BE2C (cell line): ENCODE measurements at regions not wholly inside any gene's neighbourhood (a gene's known extent, or its start where the extent isn't known, plus 50 kb on each side); places are given as distances from the start of the nearest gene placed in this dataset.

Experiments
- DNase-seq: peaks from one replicate; pipeline ENCODE4 v3.0.0-alpha.2; 2020
- H3K27me3 ChIP-seq: fragments of 250-450 bp; sonication (Bioruptor Pico); 2 replicates; pipeline ENCODE4 v1.5.1; 2020; ENCODE audit warnings: mild to moderate bottlenecking
- H3K36me3 ChIP-seq: fragments of 250-450 bp; sonication (Bioruptor Pico); 2 replicates; pipeline ENCODE4 v1.5.1; 2020; ENCODE audit warnings: mild to moderate bottlenecking
- H3K4me1 ChIP-seq: fragments of 250-450 bp; sonication (Bioruptor Pico); 2 replicates; pipeline ENCODE4 v1.5.1; 2020
- H3K4me3 ChIP-seq: 2 replicates; pipeline ENCODE4 v1.5.1; 2011; ENCODE audit warnings: low read depth, low read length
- H3K9me3 ChIP-seq: fragments of 250-450 bp; sonication (Bioruptor Pico); 2 replicates; pipeline ENCODE4 v1.5.1; 2020
- CTCF ChIP-seq: IDR thresholded peaks from 2 replicates; pipeline ENCODE4 v1.5.1; 2012; ENCODE audit warnings: mild to moderate bottlenecking, low read depth, low read length

- no peak for DNase-seq
- Histone ChIP-seq H3K4me3 (no peak overlapping the region), H3K36me3 (no peaks in the 10 kb centered on the region), H3K9me3 (no peaks in the 10 kb centered on the region), H3K4me1 (no peaks in the 10 kb centered on the region), H3K27me3 (no peaks in the 10 kb centered on the region)
- no peak for TF ChIP-seq CTCF
Observed at GRCh38 chr6:141347086-141347485, 785.6 kb upstream of the GJE1 start.

GRCh38 chr6:141346535-141346934 lies 786.2 kb upstream of the GJE1 start:
- no peak for TF ChIP-seq CTCF
- H3K4me1 ChIP-seq, result no peaks in the 10 kb centered on the region
- no peaks in the 10 kb centered on the region for H3K27me3 ChIP-seq

GRCh38 chr6:141337191-141337590 lies 795.5 kb upstream of the GJE1 start:
- TF ChIP-seq CTCF, result no peak
- DNase-seq, result no peak
- Histone ChIP-seq H3K4me3 (no peak overlapping the region), H3K9me3 (no peaks in the 10 kb centered on the region), H3K4me1 (no peaks in the 10 kb centered on the region), H3K27me3 (no peaks in the 10 kb centered on the region), H3K36me3 (no peaks in the 10 kb centered on the region)

More at GRCh38 chr6:141346535-141346934, 786.2 kb upstream of the GJE1 start:
- H3K9me3 ChIP-seq, result no peaks in the 10 kb centered on the region
- H3K36me3 ChIP-seq, result no peaks in the 10 kb centered on the region
- no peak for DNase-seq
- H3K4me3 ChIP-seq, result no peak overlapping the region

- no peak for TF ChIP-seq CTCF
- Histone ChIP-seq H3K27me3 (no peaks in the 10 kb centered on the region), H3K9me3 (no peaks in the 10 kb centered on the region), H3K4me1 (no peaks in the 10 kb centered on the region), H3K4me3 (no peak overlapping the region), H3K36me3 (no peaks in the 10 kb centered on the region)
- no peak for DNase-seq
Observed at GRCh38 chr6:141335477-141336273, 797.0 kb upstream of the GJE1 start.

GRCh38 chr6:141326925-141327324 lies 805.8 kb upstream of the GJE1 start:
- DNase-seq, result no peak
- H3K36me3 ChIP-seq, result no peaks in the 10 kb centered on the region
- TF ChIP-seq CTCF, result no peak
- H3K9me3 ChIP-seq, result no peaks in the 10 kb centered on the region
- H3K4me3 ChIP-seq, result no peak overlapping the region
- no peaks in the 10 kb centered on the region for H3K4me1 ChIP-seq
- no peaks in the 10 kb centered on the region for H3K27me3 ChIP-seq

- no peaks in the 10 kb centered on the region for H3K9me3 ChIP-seq
- no peaks in the 10 kb centered on the region for H3K27me3 ChIP-seq
- DNase-seq, result no peak
- no peaks in the 10 kb centered on the region for H3K4me1 ChIP-seq
- TF ChIP-seq CTCF, result no peak
- no peaks in the 10 kb centered on the region for H3K36me3 ChIP-seq
- no peak overlapping the region for H3K4me3 ChIP-seq
Observed at GRCh38 chr6:141326426-141326825, 806.3 kb upstream of the GJE1 start.
